Endothelial cell of umbilical vein (primary cell): ENCODE measurements at regions not wholly inside any gene's neighbourhood (a gene's known extent, or its start where the extent isn't known, plus 50 kb on each side); places are given as distances from the start of the nearest gene placed in this dataset.
A peak's percentile ranks its signal among the peaks of the same experiment; 100 is the strongest.

Experiments
- BruUV-seq: library from RNA; stranded (reverse); fragments of 400-500 nt; replicated peaks from 2 replicates; lab custom pipeline; 2021; lab: Mats Ljungman, UMichigan
- CTCF ChIA-PET: fragments of 300-600, 350-600 bp; sonication (Branson Sonifier 250); formaldehyde crosslinking; loops from one replicate; lab custom pipeline; 2021; ENCODE audit warnings: antibody characterized with exemption, inconsistent platforms; lab: Charles Lee
- POLR2A ChIA-PET: fragments of 300-600, 350-600 bp; sonication (Branson Sonifier 250); formaldehyde crosslinking; loops from one replicate; lab custom pipeline; 2021; ENCODE audit warnings: antibody characterized with exemption, inconsistent platforms; lab: Charles Lee
- DNase-seq: peaks from one replicate; pipeline ENCODE4 v3.0.0-alpha.2; 2011; ENCODE audit warnings: low read depth, low spot score
- FAIRE-seq: peaks from 2 replicates; lab custom pipeline; 2011; peaks lifted over from hg19 to GRCh38; lab: Jason Lieb, UNC
- H2AFZ ChIP-seq: 2 replicates; pipeline ENCODE4 v1.6.0; 2012; ENCODE audit warnings: low read depth, low read length, control low read depth, inconsistent platforms
- H3K27ac ChIP-seq: 2 replicates; pipeline ENCODE4 v1.5.1; 2011; ENCODE audit warnings: low read depth, mild to moderate bottlenecking, control low read depth, low read length, moderate library complexity; ENCODE audit not compliant: insufficient read depth
- H3K27me3 ChIP-seq, 2 experiments: 2 replicates each; pipeline versions ENCODE4 v1.6.0 to v1.6.1; 2011; ENCODE audit warnings: low read length in 2 of 2, mixed read lengths in 1 of 2; ENCODE audit not compliant: control insufficient read depth in 2 of 2, insufficient read depth in 2 of 2
- H3K36me3 ChIP-seq, 2 experiments: 2 replicates in 1 of 2; 3 replicates in 1 of 2; pipeline ENCODE4 v1.5.1; 2011; ENCODE audit warnings: low read length in 2 of 2, mild to moderate bottlenecking in 1 of 2, moderate library complexity in 1 of 2; ENCODE audit not compliant: control insufficient read depth in 2 of 2, insufficient read depth in 2 of 2; ENCODE audit errors: extremely low read depth in 1 of 2
- H3K4me1 ChIP-seq: 3 replicates; pipeline ENCODE4 v1.5.1; 2011; ENCODE audit warnings: mild to moderate bottlenecking, low read length; ENCODE audit not compliant: control insufficient read depth, insufficient read depth; ENCODE audit errors: extremely low read depth
- H3K4me2 ChIP-seq: 2 replicates; pipeline ENCODE4 v1.6.1; 2011; ENCODE audit warnings: low read length, control low read depth, mixed read lengths; ENCODE audit not compliant: insufficient read depth
- H3K4me3 ChIP-seq, 3 experiments: fragments of 200-600 bp in 1 of 3; sonication (generic), shearing (Covaris generic) in 1 of 3; replicated peaks in 1 of 3; 2 replicates each; pipeline ENCODE4 v1.5.1; 2011 to 2016; ENCODE audit warnings: control low read depth in 3 of 3, low read length in 3 of 3, mild to moderate bottlenecking in 2 of 3, inconsistent platforms in 1 of 3, low read depth in 1 of 3, moderate library complexity in 1 of 3; ENCODE audit not compliant: insufficient read depth in 1 of 3
- H3K79me2 ChIP-seq: 2 replicates; pipeline ENCODE4 v1.6.0; 2012; ENCODE audit warnings: low read length, inconsistent platforms; ENCODE audit not compliant: control insufficient read depth, insufficient read depth
- H3K9ac ChIP-seq: replicated peaks from 2 replicates; pipeline ENCODE3; 2011; ENCODE audit warnings: low read length, control low read depth; ENCODE audit not compliant: insufficient read depth; ENCODE audit errors: extremely low read depth
- H3K9me1 ChIP-seq: replicated peaks from 3 replicates; pipeline ENCODE4 v1.6.0; 2011; ENCODE audit warnings: mild to moderate bottlenecking, low read length; ENCODE audit not compliant: control insufficient read depth, insufficient read depth; ENCODE audit errors: extremely low read depth
- H3K9me3 ChIP-seq: replicated peaks from 2 replicates; pipeline ENCODE4 v1.5.1; 2012; ENCODE audit warnings: low read length, inconsistent platforms; ENCODE audit not compliant: control insufficient read depth, insufficient read depth
- H4K20me1 ChIP-seq: replicated peaks from 2 replicates; pipeline ENCODE3; 2011; ENCODE audit warnings: mild to moderate bottlenecking, low read length; ENCODE audit not compliant: control insufficient read depth, insufficient read depth; ENCODE audit errors: extremely low read depth
- EZH2 ChIP-seq: IDR thresholded peaks from 2 replicates; pipeline ENCODE4 v1.6.1; 2012; ENCODE audit warnings: borderline replicate concordance, low read depth, mild to moderate bottlenecking, moderate library complexity, low read length, inconsistent platforms; ENCODE audit not compliant: severe bottlenecking
- GATA2 ChIP-seq: IDR thresholded peaks from 2 replicates; pipeline ENCODE4 v1.7.0; 2011; ENCODE audit warnings: low read depth, mild to moderate bottlenecking, moderate library complexity, mixed read lengths, low read length; ENCODE audit not compliant: insufficient read length, insufficient read depth
- JUN ChIP-seq: IDR thresholded peaks from 2 replicates; pipeline ENCODE4 v1.6.1; 2011; ENCODE audit warnings: borderline replicate concordance, low read depth; ENCODE audit not compliant: insufficient read length, insufficient read depth
- MYC ChIP-seq: IDR thresholded peaks from one replicate; pipeline ENCODE4 v1.6.1; 2011; ENCODE audit warnings: mild to moderate bottlenecking, low read depth, low read length
- POLR2A ChIP-seq: IDR thresholded peaks from 2 replicates; pipeline ENCODE4 v1.6.1; 2012; ENCODE audit warnings: low read depth, mild to moderate bottlenecking, control low read depth, low read length
- POLR2AphosphoS5 ChIP-seq: IDR thresholded peaks from 2 replicates; pipeline ENCODE4 v1.6.1; 2012; ENCODE audit warnings: low read depth, mild to moderate bottlenecking, control low read depth, low read length, moderate library complexity; ENCODE audit not compliant: insufficient read depth
- dilution Hi-C: fragments of 300-500 bp; cut with MboI; formaldehyde crosslinking; loops from one replicate; pipeline ENCODE4 v1.15.0; 2019; ENCODE audit warnings: low sequenced_read_pairs; ENCODE audit not compliant: extremely low pct_ligation_motif_present
- intact Hi-C: fragments of 100-400 bp; cut with micrococcal nuclease; formaldehyde crosslinking; loops from one replicate; pipeline ENCODE4 v1.10.0; 2022
- TF ChIP-seq, protein P1 (sequence below), 2 donors: IDR thresholded peaks; 1 replicate in 1 of 2; 2 replicates in 1 of 2; pipeline ENCODE4 v1.5.1; 2011; ENCODE audit warnings: low read length in 2 of 2, mild to moderate bottlenecking in 2 of 2, moderate library complexity in 2 of 2, control low read depth in 1 of 2, inconsistent platforms in 1 of 2, low read depth in 1 of 2; ENCODE audit not compliant: insufficient read depth in 1 of 2; ENCODE audit errors: extremely low read depth in 1 of 2
- TF ChIP-seq, protein P2 (sequence below): IDR thresholded peaks from 2 replicates; pipeline ENCODE4 v1.6.1; 2011; ENCODE audit not compliant: insufficient read depth, insufficient read length

DNA sequence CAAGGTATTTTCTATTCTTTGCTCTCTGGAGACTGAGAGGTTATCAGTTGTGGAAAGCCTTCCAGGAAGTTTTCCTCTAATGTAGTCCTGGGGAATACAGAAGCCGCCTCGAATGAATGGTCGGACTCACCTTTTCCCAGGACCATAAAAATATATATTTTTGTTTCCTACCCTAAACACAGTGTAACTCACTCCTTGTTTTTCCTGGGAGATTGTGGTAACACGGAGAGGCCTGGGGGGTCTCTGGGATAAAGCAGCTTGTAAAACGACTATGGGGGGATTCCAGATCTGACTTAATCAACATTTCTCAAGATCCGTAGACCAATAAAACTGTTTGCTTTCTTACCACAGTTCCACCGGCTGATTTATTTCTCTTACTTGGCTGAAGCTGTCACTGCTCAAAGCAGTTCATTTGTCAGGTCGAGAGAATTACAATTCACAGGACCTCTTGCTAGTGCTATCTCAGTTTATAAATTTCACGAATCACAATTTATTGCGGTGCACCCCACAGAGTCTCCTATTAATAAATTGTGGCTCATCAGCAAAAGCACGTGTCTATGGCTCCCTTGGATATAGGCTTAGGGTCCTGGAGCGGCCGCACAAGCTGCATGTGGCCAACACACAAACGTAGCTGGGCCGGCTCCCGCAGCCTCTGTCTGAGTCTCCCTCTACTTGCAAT, 176.3 kb upstream of the BMPER start:
- H3K4me2 ChIP-seq = peak overlapping the region; percentile 34
- TF ChIP-seq, protein P1, sequence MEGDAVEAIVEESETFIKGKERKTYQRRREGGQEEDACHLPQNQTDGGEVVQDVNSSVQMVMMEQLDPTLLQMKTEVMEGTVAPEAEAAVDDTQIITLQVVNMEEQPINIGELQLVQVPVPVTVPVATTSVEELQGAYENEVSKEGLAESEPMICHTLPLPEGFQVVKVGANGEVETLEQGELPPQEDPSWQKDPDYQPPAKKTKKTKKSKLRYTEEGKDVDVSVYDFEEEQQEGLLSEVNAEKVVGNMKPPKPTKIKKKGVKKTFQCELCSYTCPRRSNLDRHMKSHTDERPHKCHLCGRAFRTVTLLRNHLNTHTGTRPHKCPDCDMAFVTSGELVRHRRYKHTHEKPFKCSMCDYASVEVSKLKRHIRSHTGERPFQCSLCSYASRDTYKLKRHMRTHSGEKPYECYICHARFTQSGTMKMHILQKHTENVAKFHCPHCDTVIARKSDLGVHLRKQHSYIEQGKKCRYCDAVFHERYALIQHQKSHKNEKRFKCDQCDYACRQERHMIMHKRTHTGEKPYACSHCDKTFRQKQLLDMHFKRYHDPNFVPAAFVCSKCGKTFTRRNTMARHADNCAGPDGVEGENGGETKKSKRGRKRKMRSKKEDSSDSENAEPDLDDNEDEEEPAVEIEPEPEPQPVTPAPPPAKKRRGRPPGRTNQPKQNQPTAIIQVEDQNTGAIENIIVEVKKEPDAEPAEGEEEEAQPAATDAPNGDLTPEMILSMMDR (IDR thresholded peaks at IDR 0.05; ENCODE audit: extremely low read depth in 1 of 2, insufficient read depth in 1 of 2, low read depth in 1 of 2, low read length in 2 of 2) = no peak
- TF ChIP-seq JUN (no peak), POLR2AphosphoS5 (no peak), GATA2 (no peak), POLR2A (no peak), EZH2 (no peak), MYC (no peak)
- TF ChIP-seq, protein P2, sequence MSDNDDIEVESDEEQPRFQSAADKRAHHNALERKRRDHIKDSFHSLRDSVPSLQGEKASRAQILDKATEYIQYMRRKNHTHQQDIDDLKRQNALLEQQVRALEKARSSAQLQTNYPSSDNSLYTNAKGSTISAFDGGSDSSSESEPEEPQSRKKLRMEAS = no peak
- intact Hi-C loops (loop anchor here (5.0 to 10.0 kb wide), 6 partner anchors 137 to 1234 kb away; partner anchors contain the start of genes AVL9, KBTBD2 and LSM5), dilution Hi-C loops (no loop called here)
- H3K4me1 ChIP-seq = peaks cover 69% of the 10 kb centered on the region
- POLR2A ChIA-PET = no interaction called here
- no peaks in the 10 kb centered on the region for H4K20me1 ChIP-seq
- no peaks in the 10 kb centered on the region for H3K9me3 ChIP-seq
- CTCF ChIA-PET = interaction anchor here (1.0 kb wide), 1 partner anchor 29 kb away, joined by 3 read pairs; no protein-coding TSS in a partner anchor
- BruUV-seq = no TSS peak
- FAIRE-seq (no peak), DNase-seq (peak; percentile 52)
- no peak overlapping the region for H2AFZ ChIP-seq
- no peaks in the 10 kb centered on the region for H3K27me3 ChIP-seq
- no peaks in the 10 kb centered on the region for H3K36me3 ChIP-seq
- H3K79me2 ChIP-seq = peaks cover 10% of the 10 kb centered on the region
- no peak overlapping the region for H3K4me3 ChIP-seq
- peak overlapping the region; percentile 13 for H3K27ac ChIP-seq
- H3K9ac ChIP-seq = no peak overlapping the region
- H3K9me1 ChIP-seq = no peaks in the 10 kb centered on the region
